ENCODE measurements at regions not wholly inside any gene's neighbourhood (a gene's known extent, or its start where the extent isn't known, plus 50 kb on each side); places are given as distances from the start of the nearest gene placed in this dataset.

DNA sequence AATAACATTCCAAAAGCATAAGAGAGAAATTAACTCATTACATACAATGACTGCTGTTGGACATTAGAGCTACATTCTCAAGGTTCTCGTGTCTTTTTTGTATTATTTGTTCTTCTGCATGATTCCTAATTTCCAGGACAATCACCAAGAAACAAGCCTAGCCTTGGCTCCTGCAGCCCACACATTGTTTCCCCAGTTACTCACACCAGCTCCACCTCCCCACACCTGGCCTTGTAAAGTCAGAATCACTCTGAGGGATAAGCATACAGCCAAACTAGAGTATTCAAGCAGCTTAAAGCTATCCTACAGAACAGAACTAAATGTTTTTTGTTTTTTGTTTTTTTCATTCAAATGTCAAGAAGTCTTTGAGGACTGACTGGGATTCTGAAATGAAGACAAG lies 189.2 kb downstream of the HINT1 start (continued):
- TF ChIP-seq ZNF462 (CRISPR knock-in tag; IDR thresholded peaks at IDR 0.05), result no peak
- no peak for TF ChIP-seq JUNB (IDR thresholded peaks at IDR 0.05; ENCODE audit: unreplicated experiment)
- TF ChIP-seq ZNF331 (CRISPR knock-in tag; IDR thresholded peaks at IDR 0.05; ENCODE audit: low read depth), result no peak
- no peak for TF ChIP-seq STAT1 (IDR thresholded peaks at IDR 0.05; ENCODE audit: unreplicated experiment)
- TF ChIP-seq EZH2phosphoT487 (IDR thresholded peaks at IDR 0.05; ENCODE audit: unreplicated experiment), result no peak

- Histone ChIP-seq H3K36me3 (ENCODE audit: insufficient read depth) (no peaks in the 10 kb centered on the region), H3K79me2 (replicated peaks; ENCODE audit: insufficient read depth) (no peaks in the 10 kb centered on the region), H2AFZ (peak overlapping the region; percentile 88), H3F3A (replicated peaks; ENCODE audit: low read depth) (no peaks in the 10 kb centered on the region), H3K27me3 (ENCODE audit: insufficient read depth) (no peaks in the 10 kb centered on the region), H4K20me1 (replicated peaks; ENCODE audit: insufficient read depth) (no peaks in the 10 kb centered on the region), H3K4me3 (no peak overlapping the region), H3K4me1 (ENCODE audit: insufficient read depth) (peaks cover 6% of the 10 kb centered on the region), H3K27ac (ENCODE audit: low read depth) (no peak overlapping the region), H3K4me2 (no peak overlapping the region), H3K9me2 (ENCODE audit: insufficient read depth) (peaks cover 3% of the 10 kb centered on the region; the same call in 1 of the 2 replicates)
- peak; percentile 91 for ATAC-seq
- DNase-seq (ENCODE audit: low spot score), result peak; percentile 7
- Mint-ChIP-seq H3K27ac (peak overlapping the region; percentile 25; the same call in 1 of the 2 replicates), H3K36me3 (ENCODE audit: low read depth) (no peaks in the 10 kb centered on the region), H3K27me3 (ENCODE audit: insufficient read depth, low read depth, poor library complexity) (peaks cover 2% of the 10 kb centered on the region), H3K9me3 (peaks cover 2% of the 10 kb centered on the region; the same call in 1 of the 3 replicates), H3K4me1 (peaks cover 12% of the 10 kb centered on the region), H3K4me3 (no peak overlapping the region)
- TF ChIP-seq POLR2AphosphoS5 (IDR thresholded peaks at IDR 0.05; ENCODE audit: low read depth) (no peak), NANOG (IDR thresholded peaks at IDR 0.05; ENCODE audit: borderline replicate concordance) (no peak), STAT1 (IDR thresholded peaks at IDR 0.05; ENCODE audit: unreplicated experiment) (no peak), EZH2 (IDR thresholded peaks at IDR 0.05; ENCODE audit: low read depth, unreplicated experiment) (no peak), ZNF462 (CRISPR knock-in tag; IDR thresholded peaks at IDR 0.05) (no peak), ZNF114 (CRISPR knock-in tag; IDR thresholded peaks at IDR 0.05) (no peak)
Observed at GRCh38 chr5:130975299-130975698, 189.8 kb downstream of the HINT1 start.

All from GM23338 (cell line).